Panc1 (cell line): ENCODE measurements at regions not wholly inside any gene's neighbourhood (a gene's known extent, or its start where the extent isn't known, plus 50 kb on each side); places are given as distances from the start of the nearest gene placed in this dataset.

Source experiments
- CTCF ChIP-seq: fragments of 450-650 bp; IDR thresholded peaks from 2 replicates; pipeline ENCODE4 v1.5.1; 2017; ENCODE audit warnings: mild to moderate bottlenecking
- POLR2AphosphoS5 ChIP-seq: IDR thresholded peaks from 2 replicates; pipeline ENCODE4 v1.6.1; 2012; ENCODE audit warnings: mild to moderate bottlenecking, low read depth, low read length, moderate library complexity
- REST ChIP-seq, 2 experiments: IDR thresholded peaks; 2 replicates each; pipeline ENCODE4 v1.6.1; 2011 to 2012; ENCODE audit warnings: low read depth in 2 of 2, control low read depth in 1 of 2, low read length in 1 of 2, mild to moderate bottlenecking in 1 of 2, moderate library complexity in 1 of 2; ENCODE audit not compliant: insufficient read depth in 1 of 2
- TCF7L2 ChIP-seq: IDR thresholded peaks from 2 replicates; pipeline ENCODE4 v1.6.1; 2011; ENCODE audit warnings: mild to moderate bottlenecking, low read depth, low read length, inconsistent platforms

GRCh38 chr10:56288403-56288802 lies 72.7 kb downstream of the ZWINT start:
- TF ChIP-seq REST (IDR thresholded peaks at IDR 0.05; ENCODE audit: insufficient read depth in 1 of 2, low read depth in 2 of 2, low read length in 1 of 2) (no peak), TCF7L2 (no peak), POLR2AphosphoS5 (no peak), CTCF (no peak)
